ENCODE measurements at regions not wholly inside any gene's neighbourhood (a gene's known extent, or its start where the extent isn't known, plus 50 kb on each side); places are given as distances from the start of the nearest gene placed in this dataset.

DNA sequence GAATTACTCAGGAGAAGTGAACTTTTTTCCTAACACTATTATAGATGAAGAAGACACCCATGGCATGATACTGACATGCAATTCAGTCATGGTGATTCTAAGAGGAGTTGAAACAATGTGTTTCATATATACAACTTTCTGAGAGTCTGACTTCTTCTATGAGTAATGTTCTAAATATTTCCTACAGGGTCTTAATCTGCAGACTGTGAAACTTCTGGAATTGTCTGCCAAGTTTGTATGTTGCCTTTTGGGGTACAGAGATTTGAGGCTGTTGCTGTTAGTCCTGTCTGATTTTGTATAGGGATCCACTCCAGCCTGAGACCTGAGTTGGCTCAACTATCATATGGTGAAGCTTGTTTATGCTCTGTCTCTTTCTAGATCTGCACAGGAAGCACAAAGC is 160.6 kb upstream of the GATB start:
- no peak overlapping the region for H3K23ac ChIP-seq (ENCODE audit: insufficient read length, low read depth, low read length)
- no peaks in the 10 kb centered on the region for H3K79me2 ChIP-seq (ENCODE audit: insufficient read depth, low read length)
- H3K9me3 ChIP-seq (ENCODE audit: control insufficient read depth, low read depth, low read length) = no peaks in the 10 kb centered on the region
- H2AFZ ChIP-seq (ENCODE audit: low read length) = no peak overlapping the region
- DNase-seq = no peak
- no peak overlapping the region for H4K5ac ChIP-seq (ENCODE audit: insufficient read length, low read depth, low read length)
- no peak overlapping the region for H3K4ac ChIP-seq (ENCODE audit: low read depth, low read length)
- H3K23me2 ChIP-seq (ENCODE audit: insufficient read length, low read depth, low read length, poor library complexity, severe bottlenecking) = no peaks in the 10 kb centered on the region
- H2BK120ac ChIP-seq (ENCODE audit: low read depth, low read length, poor library complexity, severe bottlenecking) = no peak overlapping the region
- H3K79me1 ChIP-seq (ENCODE audit: insufficient read depth, low read depth, low read length, poor library complexity, severe bottlenecking) = no peaks in the 10 kb centered on the region
- H2BK12ac ChIP-seq (ENCODE audit: insufficient read length, low read depth, low read length) = no peak overlapping the region
- Mint-ChIP-seq H3K4me3 (no peak overlapping the region), H3K27ac (no peak overlapping the region), H3K4me1 (peaks cover 13 to 14% of the 10 kb centered on the region in 2 experiments), H3K36me3 (ENCODE audit: insufficient read depth in 1 of 3, low read depth in 3 of 3) (peaks cover 0 to 4% (median 0%) of the 10 kb centered on the region in 3 experiments; a peak in 1 of 7 replicates), H3K9me3 (no peaks in the 10 kb centered on the region; a peak in 1 of 5 replicates), H3K27me3 (ENCODE audit: low read depth) (no peaks in the 10 kb centered on the region)
- no peaks in the 10 kb centered on the region for H3K4me1 ChIP-seq (ENCODE audit: insufficient read depth, low read length)
- H3T11ph ChIP-seq (ENCODE audit: low read length) = no peak overlapping the region
- H2BK20ac ChIP-seq (ENCODE audit: low read depth, low read length, poor library complexity, severe bottlenecking) = no peak overlapping the region
- H3K27ac ChIP-seq (ENCODE audit: insufficient read length, low read depth, low read length) = no peak overlapping the region
- no peak overlapping the region for H3K9ac ChIP-seq (ENCODE audit: extremely low read depth, insufficient read length, low read length)
- H3K56ac ChIP-seq (ENCODE audit: insufficient read length, low read depth, low read length) = no peak overlapping the region
- no peak overlapping the region for H4K91ac ChIP-seq (ENCODE audit: insufficient read length, low read depth, low read length)
- H4K20me1 ChIP-seq (ENCODE audit: control insufficient read depth, insufficient read depth, insufficient read length) = no peaks in the 10 kb centered on the region
- no peak overlapping the region for H4K8ac ChIP-seq (replicated peaks; ENCODE audit: insufficient read length, low read depth, low read length)
- no peak overlapping the region for H3K4me2 ChIP-seq (ENCODE audit: insufficient read depth, insufficient read length, low read length)
- no peak overlapping the region for H3K14ac ChIP-seq (ENCODE audit: insufficient read depth, low read length)
- TF ChIP-seq, protein P1, sequence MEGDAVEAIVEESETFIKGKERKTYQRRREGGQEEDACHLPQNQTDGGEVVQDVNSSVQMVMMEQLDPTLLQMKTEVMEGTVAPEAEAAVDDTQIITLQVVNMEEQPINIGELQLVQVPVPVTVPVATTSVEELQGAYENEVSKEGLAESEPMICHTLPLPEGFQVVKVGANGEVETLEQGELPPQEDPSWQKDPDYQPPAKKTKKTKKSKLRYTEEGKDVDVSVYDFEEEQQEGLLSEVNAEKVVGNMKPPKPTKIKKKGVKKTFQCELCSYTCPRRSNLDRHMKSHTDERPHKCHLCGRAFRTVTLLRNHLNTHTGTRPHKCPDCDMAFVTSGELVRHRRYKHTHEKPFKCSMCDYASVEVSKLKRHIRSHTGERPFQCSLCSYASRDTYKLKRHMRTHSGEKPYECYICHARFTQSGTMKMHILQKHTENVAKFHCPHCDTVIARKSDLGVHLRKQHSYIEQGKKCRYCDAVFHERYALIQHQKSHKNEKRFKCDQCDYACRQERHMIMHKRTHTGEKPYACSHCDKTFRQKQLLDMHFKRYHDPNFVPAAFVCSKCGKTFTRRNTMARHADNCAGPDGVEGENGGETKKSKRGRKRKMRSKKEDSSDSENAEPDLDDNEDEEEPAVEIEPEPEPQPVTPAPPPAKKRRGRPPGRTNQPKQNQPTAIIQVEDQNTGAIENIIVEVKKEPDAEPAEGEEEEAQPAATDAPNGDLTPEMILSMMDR (conservative IDR thresholded peaks at IDR 0.05) = no peak
- no peak overlapping the region for H2BK15ac ChIP-seq (ENCODE audit: low read depth, low read length)
- H3K18ac ChIP-seq (ENCODE audit: insufficient read length, low read depth, low read length) = no peak overlapping the region
- no peak overlapping the region for H2AK5ac ChIP-seq (ENCODE audit: insufficient read length, low read length)
- H2BK5ac ChIP-seq (ENCODE audit: insufficient read length, low read length) = no peak overlapping the region
- H3K27me3 ChIP-seq (ENCODE audit: insufficient read depth, low read length) = no peaks in the 10 kb centered on the region
